Neural cell (in vitro differentiated cells): ENCODE measurements at regions not wholly inside any gene's neighbourhood (a gene's known extent, or its start where the extent isn't known, plus 50 kb on each side); places are given as distances from the start of the nearest gene placed in this dataset.

Experiments
- H2AFZ ChIP-seq: fragments of 200-600, 300-800 bp; sonication (generic), shearing (Covaris generic); 2 replicates; pipeline ENCODE4 v1.6.0; 2014; ENCODE audit warnings: low read depth, mild to moderate bottlenecking, antibody characterized with exemption, low read length, moderate library complexity
- H3F3A ChIP-seq: fragments of 200-600 bp; shearing (Covaris generic); 2 replicates; pipeline ENCODE4 v1.6.1; 2016; ENCODE audit warnings: mild to moderate bottlenecking, moderate library complexity, mixed read lengths, antibody characterized with exemption, low read length; ENCODE audit not compliant: insufficient read depth, poor library complexity, severe bottlenecking
- H3K27ac ChIP-seq: fragments of 200-600, 300-800 bp; sonication (generic), shearing (Covaris generic); 2 replicates; pipeline ENCODE4 v1.5.1; 2014; ENCODE audit warnings: mild to moderate bottlenecking, low read length, moderate library complexity
- H3K27me3 ChIP-seq: fragments of 300-800, 200-600 bp; sonication (generic), shearing (Covaris generic); 2 replicates; pipeline ENCODE4 v1.6.0; 2014; ENCODE audit warnings: mild to moderate bottlenecking, low read depth, low read length, moderate library complexity; ENCODE audit not compliant: insufficient read depth
- H3K36me3 ChIP-seq: fragments of 300-800, 200-600 bp; sonication (generic), shearing (Covaris generic); 2 replicates; pipeline ENCODE4 v1.5.1; 2014; ENCODE audit warnings: mild to moderate bottlenecking, antibody characterized with exemption, low read length, moderate library complexity; ENCODE audit not compliant: insufficient read depth
- H3K4me2 ChIP-seq: fragments of 300-800, 200-600 bp; sonication (generic), shearing (Covaris generic); 2 replicates; pipeline ENCODE4 v1.6.0; 2014; ENCODE audit warnings: mild to moderate bottlenecking, low read length
- H3K4me3 ChIP-seq: fragments of 300-800, 200-600 bp; sonication (generic), shearing (Covaris generic); 2 replicates; pipeline ENCODE4 v1.5.1; 2014; ENCODE audit warnings: mild to moderate bottlenecking, low read length, moderate library complexity
- H3K79me2 ChIP-seq: fragments of 200-600 bp; shearing (Covaris generic); replicated peaks from 2 replicates; pipeline ENCODE4 v1.6.0; 2014; ENCODE audit warnings: mild to moderate bottlenecking, low read length, moderate library complexity; ENCODE audit not compliant: insufficient read depth
- H3K9ac ChIP-seq: fragments of 300-800, 200-600 bp; sonication (generic), shearing (Covaris generic); 2 replicates; pipeline ENCODE4 v1.6.1; 2016; ENCODE audit warnings: mild to moderate bottlenecking, low read length, mixed read lengths
- H3K9me2 ChIP-seq: fragments of 200-600 bp; shearing (Covaris generic); 2 replicates; pipeline ENCODE4 v1.6.1; 2016; ENCODE audit warnings: mild to moderate bottlenecking, low read length, mixed read lengths; ENCODE audit not compliant: insufficient read depth
- H3K9me3 ChIP-seq: fragments of 200-600, 300-800 bp; sonication (generic), shearing (Covaris generic); 2 replicates; pipeline ENCODE4 v1.6.1; 2016; ENCODE audit warnings: mild to moderate bottlenecking, mixed run types, low read length, moderate library complexity, mixed read lengths
- H4K20me1 ChIP-seq: fragments of 200-600 bp; shearing (Covaris generic); 2 replicates; pipeline ENCODE4 v1.6.1; 2016; ENCODE audit warnings: mild to moderate bottlenecking, mixed run types; ENCODE audit not compliant: insufficient read depth
- CTCF ChIP-seq: fragments of 450-650 bp; IDR thresholded peaks from 2 replicates; pipeline ENCODE4 v1.5.1; 2014; ENCODE audit warnings: antibody characterized with exemption, mild to moderate bottlenecking, moderate library complexity; ENCODE audit not compliant: poor library complexity, severe bottlenecking
- EP300 ChIP-seq: fragments of 450-650 bp; conservative IDR thresholded peaks from 2 replicates; pipeline ENCODE4 v1.6.1; 2014; ENCODE audit warnings: antibody characterized with exemption, mild to moderate bottlenecking, moderate library complexity; ENCODE audit not compliant: poor library complexity, severe bottlenecking
- EZH2 ChIP-seq: fragments of 200-600, 300-800 bp; shearing (Covaris generic), sonication (generic); IDR thresholded peaks from 2 replicates; pipeline ENCODE4 v1.6.1; 2014; ENCODE audit warnings: antibody characterized with exemption, low read length, borderline replicate concordance, mild to moderate bottlenecking; ENCODE audit not compliant: insufficient read depth, poor library complexity, severe bottlenecking
- MXI1 ChIP-seq: fragments of 450-650 bp; conservative IDR thresholded peaks from 2 replicates; pipeline ENCODE4 v1.6.1; 2014; ENCODE audit warnings: antibody characterized with exemption, mild to moderate bottlenecking; ENCODE audit not compliant: poor library complexity, severe bottlenecking
- POLR2AphosphoS5 ChIP-seq: IDR thresholded peaks from 2 replicates; pipeline ENCODE4 v1.6.1; 2012
- RAD21 ChIP-seq: fragments of 450-650 bp; conservative IDR thresholded peaks from 2 replicates; pipeline ENCODE4 v1.6.1; 2014; ENCODE audit warnings: antibody characterized with exemption, mild to moderate bottlenecking, moderate library complexity
- SMC3 ChIP-seq: fragments of 450-650 bp; conservative IDR thresholded peaks from 2 replicates; pipeline ENCODE4 v1.6.1; 2014; ENCODE audit warnings: antibody characterized with exemption, mild to moderate bottlenecking, moderate library complexity; ENCODE audit not compliant: poor library complexity
- TAF1 ChIP-seq: IDR thresholded peaks from 2 replicates; pipeline ENCODE4 v1.6.1; 2012; ENCODE audit warnings: low read depth
- TF ChIP-seq, protein P1 (sequence below): IDR thresholded peaks from 2 replicates; pipeline ENCODE4 v1.6.1; 2012; ENCODE audit warnings: borderline replicate concordance

DNA sequence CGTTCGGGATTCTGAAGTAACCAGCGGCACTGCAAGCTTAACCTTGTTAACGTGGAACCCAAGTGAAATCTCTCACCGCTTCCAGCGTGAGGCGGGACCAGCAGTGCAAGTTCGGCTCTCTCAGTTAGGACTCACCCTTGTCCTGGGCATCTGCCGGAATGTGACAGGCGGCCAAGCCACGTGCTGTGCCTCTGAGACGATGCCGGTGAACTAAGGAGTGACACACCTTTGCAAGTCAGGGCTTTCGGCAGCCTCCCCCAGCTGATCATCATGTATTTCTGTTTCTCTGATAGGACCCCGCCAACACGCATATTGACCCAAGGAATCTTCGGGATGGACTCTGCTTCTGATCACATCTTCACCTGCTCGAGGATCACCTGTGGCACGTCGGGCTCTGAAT lies 415.0 kb upstream of the IRX1 start:
- TF ChIP-seq TAF1: no peak
- no peak for TF ChIP-seq EP300
- no peak for TF ChIP-seq POLR2AphosphoS5
- TF ChIP-seq CTCF: no peak
- TF ChIP-seq SMC3: no peak
- TF ChIP-seq, protein P1, sequence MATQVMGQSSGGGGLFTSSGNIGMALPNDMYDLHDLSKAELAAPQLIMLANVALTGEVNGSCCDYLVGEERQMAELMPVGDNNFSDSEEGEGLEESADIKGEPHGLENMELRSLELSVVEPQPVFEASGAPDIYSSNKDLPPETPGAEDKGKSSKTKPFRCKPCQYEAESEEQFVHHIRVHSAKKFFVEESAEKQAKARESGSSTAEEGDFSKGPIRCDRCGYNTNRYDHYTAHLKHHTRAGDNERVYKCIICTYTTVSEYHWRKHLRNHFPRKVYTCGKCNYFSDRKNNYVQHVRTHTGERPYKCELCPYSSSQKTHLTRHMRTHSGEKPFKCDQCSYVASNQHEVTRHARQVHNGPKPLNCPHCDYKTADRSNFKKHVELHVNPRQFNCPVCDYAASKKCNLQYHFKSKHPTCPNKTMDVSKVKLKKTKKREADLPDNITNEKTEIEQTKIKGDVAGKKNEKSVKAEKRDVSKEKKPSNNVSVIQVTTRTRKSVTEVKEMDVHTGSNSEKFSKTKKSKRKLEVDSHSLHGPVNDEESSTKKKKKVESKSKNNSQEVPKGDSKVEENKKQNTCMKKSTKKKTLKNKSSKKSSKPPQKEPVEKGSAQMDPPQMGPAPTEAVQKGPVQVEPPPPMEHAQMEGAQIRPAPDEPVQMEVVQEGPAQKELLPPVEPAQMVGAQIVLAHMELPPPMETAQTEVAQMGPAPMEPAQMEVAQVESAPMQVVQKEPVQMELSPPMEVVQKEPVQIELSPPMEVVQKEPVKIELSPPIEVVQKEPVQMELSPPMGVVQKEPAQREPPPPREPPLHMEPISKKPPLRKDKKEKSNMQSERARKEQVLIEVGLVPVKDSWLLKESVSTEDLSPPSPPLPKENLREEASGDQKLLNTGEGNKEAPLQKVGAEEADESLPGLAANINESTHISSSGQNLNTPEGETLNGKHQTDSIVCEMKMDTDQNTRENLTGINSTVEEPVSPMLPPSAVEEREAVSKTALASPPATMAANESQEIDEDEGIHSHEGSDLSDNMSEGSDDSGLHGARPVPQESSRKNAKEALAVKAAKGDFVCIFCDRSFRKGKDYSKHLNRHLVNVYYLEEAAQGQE: no peak
- TF ChIP-seq EZH2: no peak
- TF ChIP-seq MXI1: no peak
- no peak for TF ChIP-seq RAD21
- Histone ChIP-seq H3K9me3 (no peaks in the 10 kb centered on the region), H4K20me1 (no peaks in the 10 kb centered on the region), H2AFZ (no peak overlapping the region), H3K9me2 (no peaks in the 10 kb centered on the region), H3K79me2 (no peaks in the 10 kb centered on the region), H3K27ac (no peak overlapping the region), H3K4me3 (no peak overlapping the region), H3K4me2 (no peak overlapping the region), H3F3A (no peaks in the 10 kb centered on the region), H3K36me3 (no peaks in the 10 kb centered on the region), H3K27me3 (no peaks in the 10 kb centered on the region), H3K9ac (no peak overlapping the region)

DNA sequence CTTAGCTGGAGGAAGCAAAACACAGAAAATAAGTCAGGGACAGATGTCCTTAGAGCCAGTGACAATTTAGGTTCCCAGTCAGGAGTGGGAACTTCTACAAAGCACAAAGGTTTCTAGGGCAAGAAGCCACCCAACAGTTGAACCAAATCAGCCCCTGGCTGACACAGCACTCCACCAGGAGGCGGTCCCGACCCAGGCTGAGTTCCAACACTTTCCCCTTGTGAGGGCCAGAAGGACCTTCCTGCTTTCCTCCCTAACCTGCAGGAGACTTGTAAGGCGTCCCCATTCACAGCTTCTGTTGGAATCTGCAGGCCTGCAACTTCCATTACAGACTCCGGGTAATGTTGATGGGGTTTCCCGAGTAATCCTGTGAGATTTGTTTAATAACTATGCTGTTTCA lies 416.4 kb upstream of the IRX1 start:
- H3K4me2 ChIP-seq: no peak overlapping the region
- H3F3A ChIP-seq: no peaks in the 10 kb centered on the region
- no peaks in the 10 kb centered on the region for H3K36me3 ChIP-seq
- H3K4me3 ChIP-seq: no peak overlapping the region
- no peak overlapping the region for H3K27ac ChIP-seq
- no peaks in the 10 kb centered on the region for H3K9me2 ChIP-seq
- no peaks in the 10 kb centered on the region for H3K9me3 ChIP-seq
- no peaks in the 10 kb centered on the region for H3K79me2 ChIP-seq
- H2AFZ ChIP-seq: no peak overlapping the region
- TF ChIP-seq CTCF: no peak
- TF ChIP-seq, protein P1: no peak
- TF ChIP-seq TAF1: no peak
- no peak for TF ChIP-seq MXI1
- no peak for TF ChIP-seq EZH2
- no peak for TF ChIP-seq RAD21
- no peak for TF ChIP-seq SMC3
- TF ChIP-seq EP300: no peak
- TF ChIP-seq POLR2AphosphoS5: no peak
- no peaks in the 10 kb centered on the region for H3K27me3 ChIP-seq
- no peak overlapping the region for H3K9ac ChIP-seq
- H4K20me1 ChIP-seq: no peaks in the 10 kb centered on the region
